LNCaP clone FGC (cell line): ENCODE measurements at regions not wholly inside any gene's neighbourhood (a gene's known extent, or its start where the extent isn't known, plus 50 kb on each side); places are given as distances from the start of the nearest gene placed in this dataset.

ENCODE experiments used
- DNase-seq: peaks from one replicate; pipeline ENCODE4 v3.0.0-alpha.2; 2011; ENCODE audit warnings: low read depth
- H3K4me3 ChIP-seq: 2 replicates; pipeline ENCODE4 v1.5.1; 2011; ENCODE audit warnings: mild to moderate bottlenecking, low read depth, low read length, control low read depth
- CTCF ChIP-seq: IDR thresholded peaks from 2 replicates; pipeline ENCODE4 v1.5.1; 2012; ENCODE audit warnings: mild to moderate bottlenecking; ENCODE audit not compliant: control insufficient read depth, insufficient read depth; ENCODE audit errors: extremely low read depth

DNA sequence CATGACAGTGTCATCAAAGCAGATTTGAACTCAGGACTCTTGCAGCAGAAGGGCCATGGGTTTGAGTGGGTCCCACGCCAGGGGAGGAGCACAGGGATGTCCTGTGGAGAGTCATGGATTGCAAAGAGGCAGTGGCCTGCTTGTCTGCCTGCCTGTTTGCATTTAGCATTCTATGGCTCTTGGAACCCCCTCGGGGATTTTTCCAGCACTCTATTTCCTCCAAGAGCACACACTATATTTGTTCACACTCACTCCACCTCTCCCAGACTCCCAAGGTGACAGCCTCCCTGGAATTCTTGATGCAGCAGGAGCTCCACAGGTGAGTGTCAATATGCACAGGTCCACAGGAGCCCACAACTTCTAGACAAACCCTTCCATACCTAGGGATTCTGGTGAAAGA, 73.1 kb upstream of the LRRN2 start:
- no peak for TF ChIP-seq CTCF
- no peak overlapping the region for H3K4me3 ChIP-seq
- DNase-seq = no peak

DNA sequence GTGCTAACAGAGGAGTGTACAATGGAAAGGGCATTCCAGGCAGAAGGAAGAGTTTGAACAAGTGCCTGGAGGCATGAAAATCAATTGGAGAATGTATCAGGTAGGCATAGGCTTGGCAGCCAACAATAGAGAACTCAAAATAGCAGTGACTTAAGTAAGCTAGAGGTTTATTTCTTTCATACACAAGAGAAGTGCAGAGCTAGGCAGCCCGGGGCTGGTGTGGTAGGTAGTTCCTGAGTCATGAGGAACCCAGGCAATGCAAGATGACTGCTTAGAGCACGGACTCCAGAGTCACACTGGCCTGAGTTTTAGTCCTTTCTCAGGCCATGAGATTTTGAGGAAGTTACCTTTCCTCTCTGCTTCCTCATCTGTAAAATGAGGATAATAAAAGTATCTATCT, 74.8 kb upstream of the LRRN2 start:
- no peak for DNase-seq
- no peak for TF ChIP-seq CTCF
- no peak overlapping the region for H3K4me3 ChIP-seq

- H3K4me3 ChIP-seq = no peak overlapping the region
- TF ChIP-seq CTCF = no peak
These were observed 75.2 kb upstream of the LRRN2 start for GRCh38 chr1:204760757-204761156.

GRCh38 chr1:204763773-204764427, 78.4 kb upstream of the LRRN2 start:
- TF ChIP-seq CTCF = peak; percentile 82
- H3K4me3 ChIP-seq = no peak overlapping the region
- DNase-seq = peak; percentile 13

More at GRCh38 chr1:204760757-204761156, 75.2 kb upstream of the LRRN2 start:
- no peak for DNase-seq

DNA sequence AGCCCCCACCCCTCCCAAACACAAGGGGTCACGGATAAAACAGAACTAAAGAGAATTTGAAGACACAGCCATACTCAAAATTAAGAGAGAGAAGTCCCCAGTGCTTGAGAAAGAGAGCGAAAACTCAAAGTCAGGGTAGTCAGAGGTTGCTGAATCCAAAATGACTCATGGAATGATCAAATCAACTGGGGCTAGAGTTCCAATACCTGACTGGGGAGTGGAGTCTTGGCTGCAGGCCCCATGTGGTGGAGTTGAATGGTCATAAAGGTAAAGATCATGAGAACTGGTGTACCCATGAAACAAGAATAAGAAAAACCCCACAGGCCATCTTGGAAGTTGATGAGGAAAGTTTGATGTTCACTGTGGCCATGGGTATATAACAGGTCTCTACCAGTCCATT, 84.5 kb upstream of the LRRN2 start:
- no peak for DNase-seq
- no peak for TF ChIP-seq CTCF
- no peak overlapping the region for H3K4me3 ChIP-seq

GRCh38 chr1:204771358-204771757, 85.8 kb upstream of the LRRN2 start:
- no peak for DNase-seq
- H3K4me3 ChIP-seq = no peak overlapping the region
- no peak for TF ChIP-seq CTCF

DNA sequence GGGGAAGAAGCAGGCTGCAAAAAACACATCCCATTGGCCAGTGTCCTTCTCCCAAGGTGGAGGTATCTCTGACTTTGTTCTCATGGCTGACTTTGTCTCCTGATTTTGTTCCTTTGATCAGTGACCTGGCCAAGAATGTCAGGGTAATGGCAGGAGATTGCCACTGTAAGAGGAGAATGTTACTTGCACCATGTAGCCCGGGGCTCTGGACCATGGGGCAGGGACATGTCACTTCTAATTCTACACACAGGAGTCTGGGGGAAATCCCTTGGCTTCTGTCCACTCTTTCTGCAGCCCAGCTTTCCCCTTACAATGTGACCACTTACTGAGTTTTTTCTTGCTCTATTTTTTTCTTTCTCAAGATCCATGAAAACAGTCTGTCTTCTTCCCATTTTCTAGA, 87.7 kb upstream of the LRRN2 start:
- DNase-seq = no peak
- H3K4me3 ChIP-seq = no peak overlapping the region
- TF ChIP-seq CTCF = no peak
